ENCODE measurements at regions not wholly inside any gene's neighbourhood (a gene's known extent, or its start where the extent isn't known, plus 50 kb on each side); places are given as distances from the start of the nearest gene placed in this dataset.

DNA sequence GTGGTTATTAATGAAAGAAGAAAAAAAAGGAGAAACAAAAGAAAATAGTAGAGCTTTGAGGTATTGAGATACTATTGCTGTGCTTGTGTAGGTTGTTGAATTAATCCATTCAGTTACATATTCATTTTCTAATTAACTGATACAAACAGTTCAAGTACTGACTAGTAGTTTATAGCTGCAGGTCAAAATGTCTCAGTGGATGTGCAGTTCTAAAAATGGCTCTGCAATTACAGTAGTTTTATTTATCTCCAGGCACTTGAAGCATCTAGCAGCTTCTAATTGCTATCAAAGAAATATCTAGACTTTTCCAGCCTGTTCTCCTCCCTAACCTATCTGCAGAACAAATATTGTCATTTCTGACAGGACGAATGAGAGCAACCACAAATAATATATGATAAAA, 1887.7 kb upstream of the PCDH7 start:
- TF ChIP-seq, protein P1, sequence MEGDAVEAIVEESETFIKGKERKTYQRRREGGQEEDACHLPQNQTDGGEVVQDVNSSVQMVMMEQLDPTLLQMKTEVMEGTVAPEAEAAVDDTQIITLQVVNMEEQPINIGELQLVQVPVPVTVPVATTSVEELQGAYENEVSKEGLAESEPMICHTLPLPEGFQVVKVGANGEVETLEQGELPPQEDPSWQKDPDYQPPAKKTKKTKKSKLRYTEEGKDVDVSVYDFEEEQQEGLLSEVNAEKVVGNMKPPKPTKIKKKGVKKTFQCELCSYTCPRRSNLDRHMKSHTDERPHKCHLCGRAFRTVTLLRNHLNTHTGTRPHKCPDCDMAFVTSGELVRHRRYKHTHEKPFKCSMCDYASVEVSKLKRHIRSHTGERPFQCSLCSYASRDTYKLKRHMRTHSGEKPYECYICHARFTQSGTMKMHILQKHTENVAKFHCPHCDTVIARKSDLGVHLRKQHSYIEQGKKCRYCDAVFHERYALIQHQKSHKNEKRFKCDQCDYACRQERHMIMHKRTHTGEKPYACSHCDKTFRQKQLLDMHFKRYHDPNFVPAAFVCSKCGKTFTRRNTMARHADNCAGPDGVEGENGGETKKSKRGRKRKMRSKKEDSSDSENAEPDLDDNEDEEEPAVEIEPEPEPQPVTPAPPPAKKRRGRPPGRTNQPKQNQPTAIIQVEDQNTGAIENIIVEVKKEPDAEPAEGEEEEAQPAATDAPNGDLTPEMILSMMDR (IDR thresholded peaks at IDR 0.05; ENCODE audit: insufficient read depth, low read depth, low read length) = no peak
- no peak for TF ChIP-seq EZH2 (IDR thresholded peaks at IDR 0.05; ENCODE audit: insufficient read depth, low read length)

Data from astrocyte (in vitro differentiated cells and primary cell).